Renal cortex interstitium (tissue), 11 donors: ENCODE measurements at regions not wholly inside any gene's neighbourhood (a gene's known extent, or its start where the extent isn't known, plus 50 kb on each side); places are given as distances from the start of the nearest gene placed in this dataset.

Experiments
- DNase-seq, 11 donors: peaks; one replicate each; pipeline ENCODE4 v3.0.0-alpha.2; 2013; ENCODE audit warnings: low read depth in 9 of 11, low spot score in 4 of 11; ENCODE audit errors: extremely low read depth in 1 of 11

- DNase-seq = no peak
Measured at GRCh38 chr13:109394311-109394988, 391.9 kb downstream of the IRS2 start.

GRCh38 chr13:109393045-109393444 is 393.3 kb downstream of the IRS2 start:
- no peak for DNase-seq

- DNase-seq = no peak
Measured at GRCh38 chr13:109390391-109390790, 396.0 kb downstream of the IRS2 start.

- no peak for DNase-seq
Measured at GRCh38 chr13:109389892-109390345, 396.5 kb downstream of the IRS2 start.

GRCh38 chr13:109389456-109389855 is 396.9 kb downstream of the IRS2 start:
- no peak for DNase-seq

GRCh38 chr13:109387471-109387870 is 398.9 kb downstream of the IRS2 start:
- no peak for DNase-seq

GRCh38 chr13:109385242-109385560 is 401.2 kb downstream of the IRS2 start:
- DNase-seq = no peak

- DNase-seq = no peak
Measured at GRCh38 chr13:109384491-109385241, 401.7 kb downstream of the IRS2 start.

GRCh38 chr13:109383683-109384082 is 402.7 kb downstream of the IRS2 start:
- no peak for DNase-seq

GRCh38 chr13:109381546-109382180 is 404.7 kb downstream of the IRS2 start:
- no peak for DNase-seq

GRCh38 chr13:109380457-109380856 is 405.9 kb downstream of the IRS2 start:
- no peak for DNase-seq

GRCh38 chr13:109379930-109380329 is 406.5 kb downstream of the IRS2 start:
- no peak for DNase-seq

- no peak for DNase-seq
Measured at GRCh38 chr13:109376936-109377335, 409.4 kb downstream of the IRS2 start.

- DNase-seq = no peak
Measured at GRCh38 chr13:109374609-109375200, 411.7 kb downstream of the IRS2 start.

- DNase-seq = no peak
Measured at GRCh38 chr13:109372666-109373065, 413.7 kb downstream of the IRS2 start.

GRCh38 chr13:109371066-109371465 is 415.3 kb downstream of the IRS2 start:
- no peak for DNase-seq

- no peak for DNase-seq
Measured at GRCh38 chr13:109370496-109370895, 415.9 kb downstream of the IRS2 start.

- DNase-seq = no peak
Measured at GRCh38 chr13:109369353-109370052, 416.9 kb downstream of the IRS2 start.

GRCh38 chr13:109368230-109368629 is 418.2 kb downstream of the IRS2 start:
- no peak for DNase-seq
